Transverse colon (tissue), 4 donors: ENCODE measurements at regions not wholly inside any gene's neighbourhood (a gene's known extent, or its start where the extent isn't known, plus 50 kb on each side); places are given as distances from the start of the nearest gene placed in this dataset.
"Not testable (repeated sequence)": the region's sequence is repeated elsewhere in the genome, so short reads cannot be mapped to it uniquely, and the experiment has no call there.

ENCODE experiments used
- DNase-seq: peaks from one replicate; pipeline ENCODE4 v3.0.0-alpha.2; 2019
- H3K27ac ChIP-seq, 4 donors: fragments of 200-600 bp; sonication (generic); 2 replicates each; pipeline ENCODE4 v1.5.1; 2016 to 2018; ENCODE audit warnings: inconsistent platforms in 4 of 4
- H3K27me3 ChIP-seq: fragments of 200-600 bp; sonication (generic); 2 replicates; pipeline ENCODE4 v1.5.1; 2017; ENCODE audit warnings: inconsistent platforms
- H3K36me3 ChIP-seq, 4 donors: fragments of 200-600 bp; sonication (generic); 2 replicates each; pipeline ENCODE4 v1.5.1; 2017 to 2019; ENCODE audit warnings: inconsistent platforms in 4 of 4
- H3K4me1 ChIP-seq, 4 donors: fragments of 200-600 bp; sonication (generic); 2 replicates each; pipeline ENCODE4 v1.5.1; 2017 to 2020; ENCODE audit warnings: inconsistent platforms in 4 of 4
- H3K4me3 ChIP-seq, 4 donors: fragments of 200-600 bp; sonication (generic); 1 replicate in 1 of 4; 2 replicates in 3 of 4; pipeline versions ENCODE4 v1.5.1 to v1.6.1; 2017 to 2019; ENCODE audit warnings: inconsistent platforms in 4 of 4
- H3K9me3 ChIP-seq, 2 donors: fragments of 200-600 bp; sonication (generic); 2 replicates each; pipeline ENCODE4 v1.5.1; 2017 to 2019; ENCODE audit warnings: inconsistent platforms in 2 of 2
- CTCF ChIP-seq, 5 experiments: fragments of 200-600 bp in 3 of 5; fragments of 450-650 bp in 2 of 5; sonication (generic) in 3 of 5; IDR thresholded peaks; 1 replicate in 2 of 5; 2 replicates in 3 of 5; pipeline ENCODE4 v1.5.1; 2016 to 2017; ENCODE audit warnings: antibody characterized with exemption in 5 of 5, inconsistent platforms in 3 of 5, mild to moderate bottlenecking in 2 of 5, moderate library complexity in 1 of 5
- EP300 ChIP-seq: sonication (generic); formaldehyde crosslinking; IDR thresholded peaks from one replicate; pipeline ENCODE4 v1.6.1; 2017; ENCODE audit warnings: antibody characterized with exemption, low read depth
- POLR2A ChIP-seq: fragments of 450-650 bp; IDR thresholded peaks from one replicate; pipeline ENCODE4 v1.6.1; 2016; ENCODE audit warnings: antibody characterized with exemption, mild to moderate bottlenecking, moderate library complexity
- POLR2AphosphoS5 ChIP-seq, 3 donors: sonication (generic); formaldehyde crosslinking; IDR thresholded peaks; one replicate each; pipeline ENCODE4 v1.6.1; 2016; ENCODE audit warnings: antibody characterized with exemption in 3 of 3
- whole genome bisulfite sequencing, 2 donors: methylation state at CpG; one replicate each; pipeline ENCODE4 v1.1.5; 2018; ENCODE audit warnings: low coverage in 1 of 2; 5-methylcytosine and 5-hydroxymethylcytosine counted together
- in situ Hi-C, 4 donors: fragments of 200-750 bp; cut with MboI; loops; one replicate each; pipeline versions ENCODE4 v1.15.0 to v1.15.1; 2017; ENCODE audit warnings: low sequenced_read_pairs in 3 of 4, low pct_ligation_motif_present in 1 of 4, low pct_unique_long_range_greater_than_20kb in 1 of 4
- intact Hi-C: fragments of 100-400 bp; cut with DNase I; formaldehyde crosslinking; loops from one replicate; pipeline ENCODE4 v1.15.1; 2023; ENCODE audit warnings: low total_unique reads

DNA sequence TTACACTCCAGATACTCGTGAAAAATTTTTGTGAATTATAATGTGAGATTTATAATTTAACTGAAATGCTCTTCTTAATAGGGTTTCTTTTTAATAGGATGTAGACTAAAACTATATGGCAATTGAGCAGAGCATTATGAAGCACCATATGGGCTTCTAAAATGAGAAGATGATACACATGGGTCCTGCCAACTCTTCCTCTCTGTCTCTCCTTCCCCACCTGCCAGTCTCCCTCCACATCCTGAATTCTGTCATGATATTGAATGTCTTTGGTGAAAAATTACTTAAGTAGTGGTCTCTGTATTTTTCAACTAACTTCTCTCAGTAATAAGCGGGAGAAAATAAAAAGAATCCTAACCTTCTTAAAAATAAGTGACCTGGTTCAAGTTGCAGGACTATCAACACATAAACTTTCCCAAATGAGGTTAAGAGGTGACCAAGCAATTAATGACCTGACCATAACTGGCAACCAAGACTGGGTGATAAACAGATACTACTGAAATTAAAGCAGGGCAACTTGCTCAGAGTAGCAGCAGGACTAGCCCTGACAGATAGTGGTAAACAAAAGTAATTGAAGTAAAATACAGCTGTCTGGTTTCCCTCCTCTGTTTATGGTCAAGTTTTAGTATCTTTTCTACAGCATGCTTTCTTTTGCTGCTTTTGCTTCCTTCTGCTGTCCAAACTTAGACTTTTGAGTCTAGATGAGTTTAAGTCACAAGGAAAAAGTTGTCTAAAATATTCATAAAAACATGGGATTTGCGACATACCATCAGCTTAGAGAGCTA is 117.1 kb upstream of the PDE1A start:
- no peak for DNase-seq
- Histone ChIP-seq H3K27me3 (no peaks in the 10 kb centered on the region), H3K4me1 (peaks cover 5 to 20% (median 13%) of the 10 kb centered on the region in 4 donors), H3K36me3 (no peaks in the 10 kb centered on the region), H3K27ac (peak overlapping the region in 3 of 4 donors; percentile 10 to 47 (median 20)), H3K9me3 (no peaks in the 10 kb centered on the region), H3K4me3 (no peak overlapping the region)
- no peak for TF ChIP-seq POLR2AphosphoS5 (IDR thresholded peaks at IDR 0.05)
- intact Hi-C loops (no loop called here), in situ Hi-C loops (no loop called here)
- 74 to 76% methylated on average over 3 of the region's 3 CpGs for WGBS, 2 donors

GRCh38 chr2:182545420-182546167 is 118.8 kb upstream of the PDE1A start:
- Histone ChIP-seq H3K27me3 (no peaks in the 10 kb centered on the region), H3K4me3 (no peak overlapping the region), H3K27ac (peak overlapping the region in 3 of 4 donors; percentile 36 to 49 (median 47)), H3K9me3 (no peaks in the 10 kb centered on the region), H3K36me3 (no peaks in the 10 kb centered on the region), H3K4me1 (peaks cover 5 to 20% (median 13%) of the 10 kb centered on the region in 4 donors)
- DNase-seq: no peak
- TF ChIP-seq POLR2AphosphoS5 (IDR thresholded peaks at IDR 0.05) (no peak), CTCF (IDR thresholded peaks at IDR 0.05) (no peak), EP300 (no peak)
- in situ Hi-C loops: no loop called here
- intact Hi-C loops: no loop called here
- WGBS, 2 donors: 41 to 44% methylated on average over 3 of the region's 3 CpGs

DNA sequence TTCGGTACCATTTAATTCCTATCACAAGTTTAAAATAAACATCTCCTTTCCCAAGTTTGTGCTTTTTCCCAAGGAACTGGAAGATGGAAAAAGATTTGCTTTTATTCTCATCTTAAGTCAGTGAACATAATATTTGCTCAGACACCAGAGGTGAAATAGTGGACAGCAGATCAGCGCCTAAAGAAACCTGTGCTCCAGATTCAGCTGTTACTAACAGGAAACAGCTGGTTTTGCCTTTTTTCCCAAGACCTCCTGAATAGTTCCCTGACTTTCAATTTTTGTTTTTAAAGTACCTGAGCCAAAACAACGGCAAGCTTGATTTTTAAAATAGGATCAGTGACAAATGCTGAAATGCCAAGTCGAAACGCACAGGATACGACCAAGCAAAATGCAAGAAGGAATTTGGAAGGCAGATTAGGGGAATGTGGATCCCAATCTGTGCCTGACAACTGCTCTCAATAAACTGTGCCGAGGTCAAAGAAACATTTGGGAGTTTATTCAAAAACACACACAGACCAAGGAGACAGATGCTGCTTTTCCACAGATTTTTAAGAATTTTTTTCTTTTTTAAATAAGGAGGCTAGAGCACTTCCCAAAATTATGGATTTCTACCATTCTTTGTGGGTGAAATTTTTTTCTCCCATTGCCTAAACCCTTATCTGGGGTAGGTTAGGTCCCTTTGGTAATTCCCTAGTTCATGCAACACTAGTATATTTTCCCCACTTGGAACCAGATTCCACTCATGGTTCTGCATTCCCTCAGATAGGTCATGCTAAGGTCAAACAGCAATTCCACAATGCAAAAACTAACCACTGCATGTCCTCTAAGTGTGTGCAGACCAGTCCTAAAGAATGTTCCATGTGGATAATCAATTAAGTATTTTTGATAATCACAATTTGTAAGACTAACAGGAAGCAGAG is 121.5 kb upstream of the PDE1A start:
- Histone ChIP-seq H3K27me3 (no peaks in the 10 kb centered on the region), H3K4me3 (no peak overlapping the region), H3K27ac (no peak overlapping the region), H3K4me1 (peaks cover 5 to 20% (median 13%) of the 10 kb centered on the region in 4 donors), H3K36me3 (no peaks in the 10 kb centered on the region), H3K9me3 (no peaks in the 10 kb centered on the region)
- DNase-seq: no peak
- intact Hi-C loops (no loop called here), in situ Hi-C loops (no loop called here)
- no peak for TF ChIP-seq EP300
- no peak for TF ChIP-seq CTCF (IDR thresholded peaks at IDR 0.05)
- no peak for TF ChIP-seq POLR2AphosphoS5 (IDR thresholded peaks at IDR 0.05)
- TF ChIP-seq POLR2A: no peak
- WGBS, 2 donors: 68 to 85% methylated on average over 6 to 7 of the region's 7 CpGs

DNA sequence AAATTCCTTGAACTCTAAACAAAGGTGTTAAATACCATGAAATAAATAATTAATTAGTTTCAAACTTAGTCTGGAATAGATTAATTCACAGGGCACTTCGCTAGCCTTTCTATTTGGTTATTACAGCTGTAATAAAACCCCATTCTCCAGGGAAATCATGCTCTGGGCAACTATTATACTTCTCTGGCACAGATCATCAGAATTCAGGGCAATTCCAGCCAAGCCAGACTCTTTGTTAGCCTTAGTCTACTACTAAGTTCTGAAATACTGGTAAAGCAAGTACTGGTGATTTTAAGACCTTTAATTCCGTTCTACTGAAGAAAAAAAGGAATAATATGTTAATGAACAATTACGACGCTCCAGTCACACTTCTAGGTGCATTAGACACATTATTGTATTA is 123.4 kb upstream of the PDE1A start:
- H3K9me3 ChIP-seq: no peaks in the 10 kb centered on the region
- H3K36me3 ChIP-seq: no peaks in the 10 kb centered on the region
- H3K4me3 ChIP-seq: no peak overlapping the region
- no peak for DNase-seq
- intact Hi-C loops (no loop called here), in situ Hi-C loops (no loop called here)
- H3K27me3 ChIP-seq: no peaks in the 10 kb centered on the region
- TF ChIP-seq POLR2AphosphoS5 (IDR thresholded peaks at IDR 0.05): no peak
- no peak for TF ChIP-seq CTCF (IDR thresholded peaks at IDR 0.05)
- TF ChIP-seq POLR2A: no peak
- no peak for TF ChIP-seq EP300
- 81 to 87% methylated on average over 4 of the region's 4 CpGs for WGBS, 2 donors
- H3K4me1 ChIP-seq: peaks cover 1 to 12% (median 9%) of the 10 kb centered on the region in 4 donors
- H3K27ac ChIP-seq: no peak overlapping the region

GRCh38 chr2:182552232-182552631 is 125.4 kb upstream of the PDE1A start:
- H3K9me3 ChIP-seq, H3K36me3 ChIP-seq, H3K4me1 ChIP-seq, H3K27ac ChIP-seq, in situ Hi-C loops, H3K4me3 ChIP-seq, intact Hi-C loops, H3K27me3 ChIP-seq, DNase-seq: not testable (repeated sequence)
- 94% methylated on average over 4 to 5 of the region's 5 CpGs for WGBS, 2 donors

DNA sequence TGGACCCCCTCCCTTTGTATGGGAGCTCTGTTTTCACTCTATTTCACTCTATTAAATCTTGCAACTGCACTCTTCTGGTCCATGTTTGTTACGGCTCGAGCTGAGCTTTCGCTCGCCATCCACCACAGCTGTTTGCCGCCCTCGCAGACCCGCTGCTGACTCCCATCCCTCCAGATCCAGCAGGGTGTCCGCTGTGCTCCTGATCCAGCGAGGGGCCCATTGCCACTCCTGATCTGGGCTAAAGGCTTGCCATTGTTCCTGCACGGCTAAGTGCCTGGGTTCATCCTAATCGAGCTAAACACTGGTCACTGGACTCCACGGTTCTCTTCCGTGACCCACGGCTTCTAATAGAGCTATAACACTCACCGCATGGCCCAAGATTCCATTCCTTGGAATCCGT is 125.9 kb upstream of the PDE1A start:
- H3K27me3 ChIP-seq, H3K9me3 ChIP-seq, DNase-seq, H3K36me3 ChIP-seq, intact Hi-C loops, H3K4me1 ChIP-seq, H3K4me3 ChIP-seq, in situ Hi-C loops, H3K27ac ChIP-seq: not testable (repeated sequence)
- 89 to 94% methylated on average over 9 to 16 of the region's 16 CpGs for WGBS, 2 donors
